GM12864 (cell line): ENCODE measurements at regions not wholly inside any gene's neighbourhood (a gene's known extent, or its start where the extent isn't known, plus 50 kb on each side); places are given as distances from the start of the nearest gene placed in this dataset.
"Not testable (repeated sequence)": the region's sequence is repeated elsewhere in the genome, so short reads cannot be mapped to it uniquely, and the experiment has no call there.

Experiments used
- DNase-seq: peaks from one replicate; pipeline ENCODE4 v3.0.0-alpha.2; 2011; ENCODE audit warnings: low read depth
- H3K4me3 ChIP-seq: 2 replicates; pipeline ENCODE4 v1.5.1; 2011; ENCODE audit warnings: mild to moderate bottlenecking, low read depth, low read length, control low read depth
- CTCF ChIP-seq: IDR thresholded peaks from 2 replicates; pipeline ENCODE4 v1.5.1; 2011; ENCODE audit warnings: low read depth, mild to moderate bottlenecking, moderate library complexity, low read length, control low read depth, inconsistent platforms; ENCODE audit errors: missing control alignments

DNA sequence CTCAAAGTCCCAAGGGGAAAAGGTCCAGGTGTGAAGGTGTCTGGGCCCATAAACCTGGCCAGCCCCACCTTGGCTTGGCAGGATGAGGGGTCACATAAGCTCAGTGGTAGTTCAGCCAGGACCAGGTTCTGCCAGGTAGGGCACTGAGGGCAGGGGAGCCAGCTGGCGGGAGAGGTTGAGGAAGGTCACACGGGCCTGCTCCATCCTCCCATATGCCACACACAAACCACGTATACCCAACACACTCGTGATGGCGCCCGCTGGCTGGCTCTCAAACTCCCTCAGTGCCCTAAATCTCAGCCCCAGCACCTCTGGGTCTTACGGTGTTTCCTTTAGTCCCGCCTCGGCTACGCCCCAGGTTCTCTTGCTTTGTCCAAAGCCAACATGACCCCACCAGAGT is 160.5 kb downstream of the ZFP36L2 start:
- H3K4me3 ChIP-seq = no peak overlapping the region
- no peak for DNase-seq
- TF ChIP-seq CTCF = no peak

- H3K4me3 ChIP-seq = no peak overlapping the region
- no peak for DNase-seq
- no peak for TF ChIP-seq CTCF
Observed at GRCh38 chr2:43065036-43065435, 161.4 kb downstream of the ZFP36L2 start.

DNA sequence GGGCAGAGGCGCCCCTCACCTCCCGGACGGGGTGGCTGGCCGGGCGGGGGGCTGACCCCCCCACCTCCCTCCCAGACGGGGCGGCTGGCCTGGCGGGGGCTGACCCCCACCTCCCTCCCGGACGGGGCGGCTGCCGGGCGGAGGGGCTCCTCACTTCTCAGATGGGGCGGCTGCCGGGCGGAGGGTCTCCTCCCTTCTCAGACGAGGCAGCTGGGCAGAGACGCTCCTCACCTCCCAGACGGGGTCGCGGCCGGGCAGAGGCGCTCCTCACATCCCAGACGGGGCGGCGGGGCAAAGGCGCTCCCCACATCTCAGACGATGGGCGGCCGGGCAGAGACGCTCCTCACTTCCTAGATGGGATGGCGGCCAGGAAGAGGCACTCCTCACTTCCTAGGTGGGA is 163.3 kb downstream of the ZFP36L2 start:
- H3K4me3 ChIP-seq, DNase-seq: not testable (repeated sequence)

- no peak for TF ChIP-seq CTCF
- DNase-seq = no peak
- no peak overlapping the region for H3K4me3 ChIP-seq
Observed at GRCh38 chr2:43062058-43062457, 164.3 kb downstream of the ZFP36L2 start.

DNA sequence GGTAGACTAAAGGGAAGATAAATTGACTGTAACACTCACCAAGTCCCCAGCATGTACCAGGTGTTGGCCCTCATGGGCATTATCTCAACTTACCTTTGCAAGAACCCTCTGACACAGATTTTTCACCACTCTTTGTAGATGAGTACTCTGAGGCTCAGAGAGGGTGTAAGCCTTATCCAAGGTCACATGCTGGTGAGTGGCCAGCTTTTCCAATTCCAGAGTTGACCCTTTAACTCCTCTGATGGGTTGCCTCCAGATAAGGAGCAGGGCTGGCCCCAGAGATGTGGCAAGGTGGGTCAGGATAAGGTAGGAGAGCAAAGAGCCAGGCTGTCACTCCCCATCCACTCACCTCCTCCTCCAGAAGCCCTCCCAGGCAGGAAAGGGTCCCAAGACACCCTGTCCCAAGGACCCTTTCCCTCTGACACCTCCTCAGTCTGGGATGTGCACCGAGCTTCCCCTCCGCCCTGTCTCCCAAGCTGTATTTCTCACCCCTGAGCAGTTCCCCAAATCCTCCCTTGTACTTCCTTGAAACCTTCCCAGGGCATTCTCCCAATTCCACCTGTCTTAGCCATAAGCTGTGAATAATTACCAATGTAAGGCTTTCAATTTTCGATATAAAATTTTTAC is 165.9 kb downstream of the ZFP36L2 start:
- DNase-seq = no peak
- no peak overlapping the region for H3K4me3 ChIP-seq
- TF ChIP-seq CTCF = no peak

- no peak for TF ChIP-seq CTCF
- DNase-seq = peak; percentile 16
- no peak overlapping the region for H3K4me3 ChIP-seq
Observed at GRCh38 chr2:43059183-43059897, 167.1 kb downstream of the ZFP36L2 start.

GRCh38 chr2:43058726-43059110 is 167.7 kb downstream of the ZFP36L2 start:
- TF ChIP-seq CTCF = no peak
- no peak for DNase-seq
- H3K4me3 ChIP-seq = no peak overlapping the region
